DND-41 (cell line): ENCODE measurements at regions not wholly inside any gene's neighbourhood (a gene's known extent, or its start where the extent isn't known, plus 50 kb on each side); places are given as distances from the start of the nearest gene placed in this dataset.

Experiments
- ATAC-seq: fragments of 200-7000 bp; cut with Tn5 transposase; 3 replicates; pipeline ENCODE4 v1.9.1; 2021; ENCODE audit warnings: low read depth; ENCODE audit not compliant: insufficient read depth
- DNase-seq: peaks from one replicate; pipeline ENCODE4 v3.0.0-alpha.2; 2020
- H2AFZ ChIP-seq: 2 replicates; pipeline ENCODE4 v1.6.0; 2012; ENCODE audit warnings: low read depth, low read length
- H3K27ac ChIP-seq: 2 replicates; pipeline ENCODE4 v1.5.1; 2012; ENCODE audit warnings: low read length, inconsistent platforms
- H3K27me3 ChIP-seq: fragments of 200-600 bp; sonication (generic); 2 replicates; pipeline ENCODE4 v1.6.0; 2012; ENCODE audit warnings: low read length, mild to moderate bottlenecking, inconsistent platforms; ENCODE audit not compliant: insufficient read depth, poor library complexity
- H3K36me3 ChIP-seq: 2 replicates; pipeline ENCODE4 v1.5.1; 2012; ENCODE audit warnings: low read length, inconsistent platforms; ENCODE audit not compliant: insufficient read depth
- H3K4me1 ChIP-seq: 2 replicates; pipeline ENCODE4 v1.5.1; 2012; ENCODE audit warnings: mild to moderate bottlenecking, low read length; ENCODE audit not compliant: insufficient read depth
- H3K4me2 ChIP-seq: 2 replicates; pipeline ENCODE4 v1.6.0; 2012; ENCODE audit warnings: mild to moderate bottlenecking, moderate library complexity, low read length, inconsistent platforms; ENCODE audit not compliant: insufficient read depth
- H3K4me3 ChIP-seq, 2 experiments: fragments of 200-600 bp in 1 of 2; shearing (Covaris generic) in 1 of 2; 2 replicates each; pipeline ENCODE4 v1.5.1; 2012 to 2016; ENCODE audit warnings: inconsistent platforms in 2 of 2, low read length in 2 of 2, mild to moderate bottlenecking in 2 of 2, low read depth in 1 of 2, moderate library complexity in 1 of 2
- H3K79me2 ChIP-seq: 2 replicates; pipeline ENCODE4 v1.6.0; 2012; ENCODE audit warnings: low read length, inconsistent platforms; ENCODE audit not compliant: insufficient read depth
- H3K9ac ChIP-seq: 2 replicates; pipeline ENCODE4 v1.6.0; 2012; ENCODE audit warnings: low read depth, mild to moderate bottlenecking, inconsistent platforms, low read length, moderate library complexity
- H3K9me3 ChIP-seq: 2 replicates; pipeline ENCODE4 v1.5.1; 2012; ENCODE audit warnings: low read length, moderate library complexity, mild to moderate bottlenecking, inconsistent platforms; ENCODE audit not compliant: insufficient read depth, severe bottlenecking
- H4K20me1 ChIP-seq: 2 replicates; pipeline ENCODE4 v1.6.0; 2012; ENCODE audit warnings: low read length; ENCODE audit not compliant: insufficient read depth
- EZH2 ChIP-seq: IDR thresholded peaks from 3 replicates; pipeline ENCODE4 v1.6.1; 2012; ENCODE audit warnings: borderline replicate concordance, low read depth, mild to moderate bottlenecking, moderate library complexity, low read length, inconsistent platforms; ENCODE audit not compliant: severe bottlenecking
- TF ChIP-seq, protein P1 (sequence below): IDR thresholded peaks from 2 replicates; pipeline ENCODE4 v1.5.1; 2012; ENCODE audit warnings: borderline replicate concordance, low read length, moderate library complexity, mild to moderate bottlenecking; ENCODE audit not compliant: poor library complexity, severe bottlenecking; ENCODE audit errors: extremely low read depth

DNA sequence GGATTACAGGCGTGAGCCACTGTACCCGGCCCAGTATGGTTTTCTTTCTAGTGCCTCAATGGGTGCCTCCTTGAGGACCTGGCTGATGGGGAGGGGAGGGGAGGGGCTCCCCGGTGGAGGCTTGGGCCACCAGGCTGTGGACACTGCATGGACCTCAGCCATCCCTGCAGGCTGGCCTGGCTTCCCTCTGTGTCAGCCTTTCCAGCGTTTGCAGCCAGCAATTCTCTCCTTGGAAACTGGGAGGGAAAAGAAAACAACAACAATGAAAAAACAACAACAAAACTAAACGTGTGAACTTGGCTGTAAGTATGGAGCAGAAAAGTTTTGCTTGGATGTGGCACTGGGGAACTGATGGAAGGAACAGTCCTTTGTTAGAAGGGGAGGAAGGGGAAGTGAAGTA lies 159.3 kb downstream of the GLI2 start:
- Histone ChIP-seq H3K4me2 (no peak overlapping the region), H3K36me3 (no peaks in the 10 kb centered on the region), H3K4me1 (no peaks in the 10 kb centered on the region), H4K20me1 (no peaks in the 10 kb centered on the region), H3K27me3 (peaks cover 2% of the 10 kb centered on the region), H3K9me3 (no peaks in the 10 kb centered on the region), H3K27ac (no peak overlapping the region), H3K79me2 (no peaks in the 10 kb centered on the region), H3K4me3 (no peak overlapping the region), H3K9ac (no peak overlapping the region), H2AFZ (no peak overlapping the region)
- TF ChIP-seq, protein P1, sequence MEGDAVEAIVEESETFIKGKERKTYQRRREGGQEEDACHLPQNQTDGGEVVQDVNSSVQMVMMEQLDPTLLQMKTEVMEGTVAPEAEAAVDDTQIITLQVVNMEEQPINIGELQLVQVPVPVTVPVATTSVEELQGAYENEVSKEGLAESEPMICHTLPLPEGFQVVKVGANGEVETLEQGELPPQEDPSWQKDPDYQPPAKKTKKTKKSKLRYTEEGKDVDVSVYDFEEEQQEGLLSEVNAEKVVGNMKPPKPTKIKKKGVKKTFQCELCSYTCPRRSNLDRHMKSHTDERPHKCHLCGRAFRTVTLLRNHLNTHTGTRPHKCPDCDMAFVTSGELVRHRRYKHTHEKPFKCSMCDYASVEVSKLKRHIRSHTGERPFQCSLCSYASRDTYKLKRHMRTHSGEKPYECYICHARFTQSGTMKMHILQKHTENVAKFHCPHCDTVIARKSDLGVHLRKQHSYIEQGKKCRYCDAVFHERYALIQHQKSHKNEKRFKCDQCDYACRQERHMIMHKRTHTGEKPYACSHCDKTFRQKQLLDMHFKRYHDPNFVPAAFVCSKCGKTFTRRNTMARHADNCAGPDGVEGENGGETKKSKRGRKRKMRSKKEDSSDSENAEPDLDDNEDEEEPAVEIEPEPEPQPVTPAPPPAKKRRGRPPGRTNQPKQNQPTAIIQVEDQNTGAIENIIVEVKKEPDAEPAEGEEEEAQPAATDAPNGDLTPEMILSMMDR = no peak
- ATAC-seq (no peak), DNase-seq (no peak)

DNA sequence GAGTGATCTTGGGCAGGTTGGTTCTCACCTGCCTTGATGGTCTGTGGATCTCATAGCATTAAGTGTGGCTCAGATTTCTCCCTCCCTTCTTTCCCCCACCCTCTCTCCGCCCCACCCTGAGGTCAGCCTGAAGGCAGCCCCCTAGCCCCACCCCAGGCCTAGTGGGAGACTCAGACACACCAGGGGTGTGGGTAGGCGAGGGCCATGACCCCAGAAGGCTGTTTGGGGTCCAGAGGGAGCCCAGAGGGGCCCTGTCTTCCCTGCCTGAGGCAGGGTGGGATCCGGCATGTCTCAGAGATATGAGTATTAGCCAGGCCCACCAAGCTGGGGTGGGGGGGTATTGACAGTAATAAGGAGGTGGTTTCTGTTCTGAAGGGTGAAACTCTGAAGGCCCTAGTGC lies 160.5 kb downstream of the GLI2 start:
- Histone ChIP-seq H3K36me3 (no peaks in the 10 kb centered on the region), H3K4me2 (no peak overlapping the region), H3K27ac (no peak overlapping the region), H3K9me3 (no peaks in the 10 kb centered on the region), H2AFZ (no peak overlapping the region), H3K79me2 (no peaks in the 10 kb centered on the region), H3K27me3 (peaks cover 2% of the 10 kb centered on the region), H4K20me1 (no peaks in the 10 kb centered on the region), H3K4me3 (no peak overlapping the region), H3K9ac (no peak overlapping the region), H3K4me1 (no peaks in the 10 kb centered on the region)
- ATAC-seq (no peak), DNase-seq (no peak)
- TF ChIP-seq, protein P1 = no peak
- no peak for TF ChIP-seq EZH2

DNA sequence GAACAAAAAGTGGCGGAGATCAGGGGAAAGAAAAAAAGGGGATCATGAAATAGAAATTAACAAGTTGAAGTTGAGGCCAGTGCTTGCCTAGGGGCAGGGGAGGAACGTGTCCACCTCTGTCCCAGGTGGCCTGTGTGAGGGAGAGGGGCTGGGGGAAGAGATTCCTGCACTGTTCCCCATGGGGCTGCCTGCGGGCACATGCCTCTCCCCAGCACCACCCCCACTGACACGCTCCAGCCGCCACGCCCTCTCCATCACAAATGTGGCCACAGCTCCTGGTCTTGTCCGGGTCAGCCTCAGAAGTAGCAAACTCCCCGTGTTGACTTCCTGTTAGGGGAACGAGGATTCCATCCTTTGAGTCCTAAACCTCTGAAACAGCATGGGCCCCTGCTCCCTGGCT lies 161.2 kb downstream of the GLI2 start:
- Histone ChIP-seq H3K9ac (no peak overlapping the region), H3K4me3 (no peak overlapping the region), H3K27me3 (peaks cover 5% of the 10 kb centered on the region), H3K36me3 (no peaks in the 10 kb centered on the region), H3K4me2 (no peak overlapping the region), H3K9me3 (no peaks in the 10 kb centered on the region), H3K79me2 (no peaks in the 10 kb centered on the region), H2AFZ (no peak overlapping the region), H4K20me1 (no peaks in the 10 kb centered on the region), H3K4me1 (no peaks in the 10 kb centered on the region), H3K27ac (no peak overlapping the region)
- TF ChIP-seq EZH2 = no peak
- TF ChIP-seq, protein P1 = no peak
- DNase-seq (no peak), ATAC-seq (no peak)

DNA sequence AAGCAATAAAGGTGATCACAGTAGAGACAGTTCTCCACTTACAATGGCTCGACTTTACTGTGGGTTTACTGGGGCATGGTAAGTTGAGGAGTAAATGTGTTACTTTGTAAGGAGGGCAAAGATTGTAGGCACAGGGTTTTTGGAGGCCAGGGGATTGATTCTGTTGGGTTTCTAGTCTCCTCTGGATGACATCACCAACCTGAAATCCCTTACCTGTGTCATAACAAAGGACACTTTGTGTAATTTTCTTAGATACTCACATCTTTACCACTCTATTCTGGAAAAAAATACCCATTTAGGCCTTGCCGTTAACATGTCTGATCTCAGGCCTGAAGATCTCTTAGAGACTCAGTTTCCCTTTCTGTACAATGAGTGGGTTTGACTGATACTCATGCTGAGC lies 161.7 kb downstream of the GLI2 start:
- Histone ChIP-seq H2AFZ (no peak overlapping the region), H3K9ac (no peak overlapping the region), H3K27me3 (peaks cover 5% of the 10 kb centered on the region), H3K4me3 (no peak overlapping the region), H3K4me1 (no peaks in the 10 kb centered on the region), H3K27ac (no peak overlapping the region), H3K79me2 (no peaks in the 10 kb centered on the region), H3K9me3 (no peaks in the 10 kb centered on the region), H3K36me3 (no peaks in the 10 kb centered on the region), H3K4me2 (no peak overlapping the region), H4K20me1 (no peaks in the 10 kb centered on the region)
- no peak for ATAC-seq
- TF ChIP-seq, protein P1 = no peak
- no peak for TF ChIP-seq EZH2
- DNase-seq = no peak
